ENCODE measurements at regions not wholly inside any gene's neighbourhood (a gene's known extent, or its start where the extent isn't known, plus 50 kb on each side); places are given as distances from the start of the nearest gene placed in this dataset.

GRCh38 chr3:105158286-105158685 lies 208.4 kb upstream of the ALCAM start:
- TF ChIP-seq CTCF (IDR thresholded peaks at IDR 0.05): no peak
- TF ChIP-seq POLR2AphosphoS5 (IDR thresholded peaks at IDR 0.05; ENCODE audit: low read depth, low read length): no peak
- TF ChIP-seq REST (IDR thresholded peaks at IDR 0.05; ENCODE audit: insufficient read depth in 1 of 2, low read depth in 2 of 2, low read length in 1 of 2): no peak
- TF ChIP-seq SIN3A (IDR thresholded peaks at IDR 0.05; ENCODE audit: borderline replicate concordance, insufficient read depth, low read depth, low read length): no peak
- no peak for TF ChIP-seq TCF7L2 (IDR thresholded peaks at IDR 0.05; ENCODE audit: low read depth, low read length)
